ENCODE measurements at regions not wholly inside any gene's neighbourhood (a gene's known extent, or its start where the extent isn't known, plus 50 kb on each side); places are given as distances from the start of the nearest gene placed in this dataset.

DNA sequence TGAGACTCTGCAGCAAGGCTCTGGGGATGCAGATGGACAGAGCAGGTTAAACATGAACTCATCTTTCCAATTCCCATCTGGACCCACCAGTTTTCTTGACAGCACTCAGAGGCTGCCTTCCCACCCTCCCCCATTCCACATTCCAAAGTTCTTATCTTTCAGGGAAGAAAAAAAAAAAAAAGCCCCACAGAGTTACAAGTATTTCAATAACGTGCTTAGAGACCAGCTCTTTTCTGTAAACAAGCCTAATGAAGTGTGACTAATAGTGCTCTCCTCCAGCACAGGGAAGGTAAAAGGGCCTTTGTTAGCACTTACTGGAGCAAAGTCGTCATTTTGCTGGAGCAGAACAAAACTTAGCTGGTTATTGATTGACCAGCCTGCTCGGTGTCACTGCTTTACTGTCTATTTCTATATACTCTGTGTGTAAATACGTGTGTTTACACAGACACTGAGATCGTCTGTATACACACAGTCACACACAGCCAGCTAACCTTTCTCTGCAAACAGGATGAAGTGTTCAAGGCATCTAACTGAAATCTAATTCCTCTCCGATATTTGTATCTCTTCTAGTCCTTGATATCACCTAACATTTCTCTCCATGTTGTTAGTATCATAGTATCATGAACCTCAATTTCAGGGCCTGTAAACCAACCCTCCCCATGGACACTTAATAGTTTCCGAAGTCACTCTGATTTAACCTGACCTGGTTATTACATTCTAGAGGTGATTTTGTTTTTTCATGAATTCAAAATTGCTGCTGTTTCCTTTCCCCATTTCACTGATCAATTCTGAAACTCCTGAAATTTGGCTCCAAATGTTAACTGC, 84.9 kb downstream of the ZNF608 start:
- TF ChIP-seq GATA3 (IDR thresholded peaks at IDR 0.05; ENCODE audit: low read depth, low read length) (no peak), GATA2 (IDR thresholded peaks at IDR 0.05; ENCODE audit: low read depth, low read length) (peak; percentile 36; the same call in 1 of the 2 replicates)

All from SH-SY5Y (cell line).